ENCODE measurements at regions not wholly inside any gene's neighbourhood (a gene's known extent, or its start where the extent isn't known, plus 50 kb on each side); places are given as distances from the start of the nearest gene placed in this dataset.
"Not testable (repeated sequence)": the region's sequence is repeated elsewhere in the genome, so short reads cannot be mapped to it uniquely, and the experiment has no call there.

GRCh38 chr7:69052-69451 is 123.3 kb upstream of the FAM20C start:
- not testable (repeated sequence) for H3K27ac ChIP-seq (replicated peaks; ENCODE audit: low read length); H3K23ac ChIP-seq (ENCODE audit: low read depth, low read length, poor library complexity); H3K18ac ChIP-seq (ENCODE audit: low read length); H3K14ac ChIP-seq (ENCODE audit: low read length); H3K4me3 ChIP-seq (ENCODE audit: low read length in 2 of 2); H2AK5ac ChIP-seq (ENCODE audit: low read depth, low read length); H3K9ac ChIP-seq (ENCODE audit: low read depth, low read length, poor library complexity); DNase-seq (ENCODE audit: low spot score); H2AFZ ChIP-seq (ENCODE audit: low read length); H3K4me1 ChIP-seq (ENCODE audit: control insufficient read depth in 2 of 2, insufficient read depth in 1 of 2, low read depth in 1 of 2, low read length in 2 of 2); H3K36me3 ChIP-seq (replicated peaks in 1 of 2; ENCODE audit: control insufficient read depth in 2 of 2, insufficient read depth in 2 of 2, low read length in 2 of 2); H3K4ac ChIP-seq (ENCODE audit: low read length); H2BK120ac ChIP-seq (ENCODE audit: low read depth, low read length); H3K79me1 ChIP-seq (ENCODE audit: low read depth, low read length); H2BK5ac ChIP-seq (ENCODE audit: low read length); H3K4me2 ChIP-seq (ENCODE audit: insufficient read depth, low read length, poor library complexity, severe bottlenecking); H3K9me3 ChIP-seq (replicated peaks in 1 of 2; ENCODE audit: control insufficient read depth in 2 of 2, insufficient read depth in 1 of 2, low read depth in 1 of 2, low read length in 2 of 2); H2BK15ac ChIP-seq (ENCODE audit: low read length); H4K8ac ChIP-seq (ENCODE audit: low read depth, low read length); H4K91ac ChIP-seq (ENCODE audit: low read depth, low read length, poor library complexity); H2BK12ac ChIP-seq (ENCODE audit: low read length)
- WGBS, 2 donors (ENCODE audit: extremely low coverage in 2 of 2, insufficient read length in 2 of 2, insufficient replicate concordance in 1 of 2): no CpG with 5 or more reads among the region's 4 CpGs
- H3K27me3 ChIP-seq (ENCODE audit: control insufficient read depth in 3 of 3, insufficient read depth in 3 of 3, low read depth in 1 of 3, low read length in 3 of 3): peaks cover 0 to 24% (median 0%) of the 10 kb centered on the region in 3 experiments

- H2BK5ac ChIP-seq (ENCODE audit: low read length); H3K18ac ChIP-seq (ENCODE audit: low read length); H2BK120ac ChIP-seq (ENCODE audit: low read depth, low read length); H3K9me3 ChIP-seq (replicated peaks in 1 of 2; ENCODE audit: control insufficient read depth in 2 of 2, insufficient read depth in 1 of 2, low read depth in 1 of 2, low read length in 2 of 2); H3K36me3 ChIP-seq (replicated peaks in 1 of 2; ENCODE audit: control insufficient read depth in 2 of 2, insufficient read depth in 2 of 2, low read length in 2 of 2); H4K8ac ChIP-seq (ENCODE audit: low read depth, low read length); H3K9ac ChIP-seq (ENCODE audit: low read depth, low read length, poor library complexity); H2BK12ac ChIP-seq (ENCODE audit: low read length); DNase-seq (ENCODE audit: low spot score); H3K4me1 ChIP-seq (ENCODE audit: control insufficient read depth in 2 of 2, insufficient read depth in 1 of 2, low read depth in 1 of 2, low read length in 2 of 2); H3K4me3 ChIP-seq (ENCODE audit: low read length in 2 of 2); H3K14ac ChIP-seq (ENCODE audit: low read length); H2BK15ac ChIP-seq (ENCODE audit: low read length); H2AK5ac ChIP-seq (ENCODE audit: low read depth, low read length); H3K23ac ChIP-seq (ENCODE audit: low read depth, low read length, poor library complexity); H4K91ac ChIP-seq (ENCODE audit: low read depth, low read length, poor library complexity); H3K27ac ChIP-seq (replicated peaks; ENCODE audit: low read length); H3K4ac ChIP-seq (ENCODE audit: low read length); H3K4me2 ChIP-seq (ENCODE audit: insufficient read depth, low read length, poor library complexity, severe bottlenecking); H3K79me1 ChIP-seq (ENCODE audit: low read depth, low read length); H2AFZ ChIP-seq (ENCODE audit: low read length): not testable (repeated sequence)
- WGBS, 2 donors (ENCODE audit: extremely low coverage in 2 of 2, insufficient read length in 2 of 2, insufficient replicate concordance in 1 of 2): no CpG with 5 or more reads among the region's 11 CpGs
- peaks cover 0 to 23% (median 0%) of the 10 kb centered on the region in 3 experiments for H3K27me3 ChIP-seq (ENCODE audit: control insufficient read depth in 3 of 3, insufficient read depth in 3 of 3, low read depth in 1 of 3, low read length in 3 of 3)
Measured at GRCh38 chr7:69499-70123, 122.8 kb upstream of the FAM20C start.

DNA sequence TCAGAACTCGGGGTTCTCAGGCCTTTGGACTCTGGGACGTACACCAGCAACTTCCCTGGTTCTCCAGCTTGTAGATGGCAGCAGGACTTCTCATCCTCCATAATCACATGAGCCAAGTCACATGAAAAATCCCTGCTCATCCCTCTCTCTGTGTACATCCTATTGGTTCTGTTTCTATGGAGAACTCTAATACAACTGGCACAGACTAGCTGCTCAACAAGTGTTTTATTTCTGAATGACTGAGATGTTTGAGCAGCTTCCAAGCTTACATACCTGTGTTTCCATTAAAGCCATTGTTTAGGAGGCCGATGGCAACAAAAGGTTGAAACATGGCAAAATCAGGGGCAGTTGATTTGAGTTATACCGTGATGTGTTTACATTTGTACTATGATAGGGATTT is 122.2 kb upstream of the FAM20C start:
- H3K4me3 ChIP-seq (ENCODE audit: low read length in 2 of 2); H2BK15ac ChIP-seq (ENCODE audit: low read length); H3K18ac ChIP-seq (ENCODE audit: low read length); H3K27ac ChIP-seq (replicated peaks; ENCODE audit: low read length); H3K4ac ChIP-seq (ENCODE audit: low read length); H2BK5ac ChIP-seq (ENCODE audit: low read length); H3K36me3 ChIP-seq (replicated peaks in 1 of 2; ENCODE audit: control insufficient read depth in 2 of 2, insufficient read depth in 2 of 2, low read length in 2 of 2); H2BK120ac ChIP-seq (ENCODE audit: low read depth, low read length); H3K79me1 ChIP-seq (ENCODE audit: low read depth, low read length); H4K8ac ChIP-seq (ENCODE audit: low read depth, low read length); H3K4me2 ChIP-seq (ENCODE audit: insufficient read depth, low read length, poor library complexity, severe bottlenecking); H3K9me3 ChIP-seq (replicated peaks in 1 of 2; ENCODE audit: control insufficient read depth in 2 of 2, insufficient read depth in 1 of 2, low read depth in 1 of 2, low read length in 2 of 2); H2BK12ac ChIP-seq (ENCODE audit: low read length); H3K14ac ChIP-seq (ENCODE audit: low read length); H2AFZ ChIP-seq (ENCODE audit: low read length); H3K4me1 ChIP-seq (ENCODE audit: control insufficient read depth in 2 of 2, insufficient read depth in 1 of 2, low read depth in 1 of 2, low read length in 2 of 2); H2AK5ac ChIP-seq (ENCODE audit: low read depth, low read length); H3K9ac ChIP-seq (ENCODE audit: low read depth, low read length, poor library complexity); H4K91ac ChIP-seq (ENCODE audit: low read depth, low read length, poor library complexity); DNase-seq (ENCODE audit: low spot score); H3K23ac ChIP-seq (ENCODE audit: low read depth, low read length, poor library complexity): not testable (repeated sequence)
- WGBS, 2 donors (ENCODE audit: extremely low coverage in 2 of 2, insufficient read length in 2 of 2, insufficient replicate concordance in 1 of 2): no CpG with 5 or more reads among the region's 4 CpGs
- peaks cover 0 to 20% (median 0%) of the 10 kb centered on the region in 3 experiments for H3K27me3 ChIP-seq (ENCODE audit: control insufficient read depth in 3 of 3, insufficient read depth in 3 of 3, low read depth in 1 of 3, low read length in 3 of 3)

DNA sequence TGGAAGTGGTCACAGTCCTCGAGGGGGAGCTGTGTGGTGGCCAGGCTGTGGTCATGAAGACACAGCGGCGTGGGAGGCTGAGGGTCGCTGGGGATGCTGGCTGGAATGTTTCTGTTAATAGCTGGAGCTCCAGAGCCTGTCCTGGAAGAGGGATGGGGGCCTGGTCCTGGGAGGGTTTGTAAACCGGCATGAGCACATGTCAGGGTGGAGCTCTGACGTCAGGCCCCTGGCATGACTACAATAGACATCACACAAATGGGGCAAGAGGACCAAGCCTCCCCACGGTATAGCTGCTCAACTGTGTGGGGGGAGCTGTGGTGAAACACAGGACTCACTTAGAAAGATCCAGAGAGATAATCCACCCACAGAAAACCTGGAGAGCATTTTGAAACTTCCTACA is 121.4 kb upstream of the FAM20C start:
- not testable (repeated sequence) for H3K18ac ChIP-seq (ENCODE audit: low read length); DNase-seq (ENCODE audit: low spot score)
- peaks cover 0 to 20% (median 0%) of the 10 kb centered on the region in 3 experiments for H3K27me3 ChIP-seq (ENCODE audit: control insufficient read depth in 3 of 3, insufficient read depth in 3 of 3, low read depth in 1 of 3, low read length in 3 of 3)

More for the DNA sequence above, 121.4 kb upstream of the FAM20C start:
- H2BK5ac ChIP-seq (ENCODE audit: low read length); H3K4me1 ChIP-seq (ENCODE audit: control insufficient read depth in 2 of 2, insufficient read depth in 1 of 2, low read depth in 1 of 2, low read length in 2 of 2); H3K9ac ChIP-seq (ENCODE audit: low read depth, low read length, poor library complexity); H2BK15ac ChIP-seq (ENCODE audit: low read length); H3K14ac ChIP-seq (ENCODE audit: low read length); H4K8ac ChIP-seq (ENCODE audit: low read depth, low read length); H4K91ac ChIP-seq (ENCODE audit: low read depth, low read length, poor library complexity); H3K23ac ChIP-seq (ENCODE audit: low read depth, low read length, poor library complexity); H3K4me3 ChIP-seq (ENCODE audit: low read length in 2 of 2); H3K9me3 ChIP-seq (replicated peaks in 1 of 2; ENCODE audit: control insufficient read depth in 2 of 2, insufficient read depth in 1 of 2, low read depth in 1 of 2, low read length in 2 of 2); H3K79me1 ChIP-seq (ENCODE audit: low read depth, low read length); H3K4ac ChIP-seq (ENCODE audit: low read length); H2AK5ac ChIP-seq (ENCODE audit: low read depth, low read length); H2BK12ac ChIP-seq (ENCODE audit: low read length); H2BK120ac ChIP-seq (ENCODE audit: low read depth, low read length); H3K36me3 ChIP-seq (replicated peaks in 1 of 2; ENCODE audit: control insufficient read depth in 2 of 2, insufficient read depth in 2 of 2, low read length in 2 of 2); H2AFZ ChIP-seq (ENCODE audit: low read length); H3K27ac ChIP-seq (replicated peaks; ENCODE audit: low read length); H3K4me2 ChIP-seq (ENCODE audit: insufficient read depth, low read length, poor library complexity, severe bottlenecking): not testable (repeated sequence)
- no CpG with 5 or more reads among the region's 7 CpGs for WGBS, 2 donors (ENCODE audit: extremely low coverage in 2 of 2, insufficient read length in 2 of 2, insufficient replicate concordance in 1 of 2)

Measured in neuronal stem cell (in vitro differentiated cells).